Colonic mucosa (tissue), 4 donors: ENCODE measurements at regions not wholly inside any gene's neighbourhood (a gene's known extent, or its start where the extent isn't known, plus 50 kb on each side); places are given as distances from the start of the nearest gene placed in this dataset.

Experiments
- DNase-seq: peaks from one replicate; pipeline ENCODE4 v3.0.0-alpha.2; 2020
- H3K27ac ChIP-seq: fragments of 200-600 bp; one replicate; pipeline ENCODE4 v1.8.0; 2021
- H3K27me3 ChIP-seq: fragments of 200-600 bp; one replicate; pipeline ENCODE4 v1.8.0; 2021
- H3K36me3 ChIP-seq: fragments of 200-600 bp; one replicate; pipeline ENCODE4 v1.8.0; 2021
- H3K4me1 ChIP-seq: fragments of 200-600 bp; one replicate; pipeline ENCODE4 v1.8.0; 2021; ENCODE audit warnings: mild to moderate bottlenecking
- H3K4me3 ChIP-seq: fragments of 200-600 bp; one replicate; pipeline ENCODE4 v1.8.0; 2021
- H3K9ac ChIP-seq, 2 donors: one replicate each; pipeline ENCODE4 v1.7.0; 2013; ENCODE audit warnings: control low read depth in 2 of 2, low read depth in 2 of 2, low read length in 2 of 2
- H3K9me3 ChIP-seq: fragments of 200-600 bp; one replicate; pipeline ENCODE4 v1.8.0; 2021
- intact Hi-C: fragments of 100-400 bp; cut with DNase I; formaldehyde crosslinking; loops from one replicate; pipeline ENCODE4 v1.14.1; 2022
- TF ChIP-seq, protein P1 (sequence below): fragments of 200-600 bp; IDR thresholded peaks from one replicate; pipeline ENCODE4 v1.8.0; 2022; ENCODE audit warnings: antibody characterized with exemption, mild to moderate bottlenecking
- donor health status: healthy.
- donor health status: DM: no; HTN: no; CAD: no.
- donor health status: DM: no; HTN: no; CAD: no.

DNA sequence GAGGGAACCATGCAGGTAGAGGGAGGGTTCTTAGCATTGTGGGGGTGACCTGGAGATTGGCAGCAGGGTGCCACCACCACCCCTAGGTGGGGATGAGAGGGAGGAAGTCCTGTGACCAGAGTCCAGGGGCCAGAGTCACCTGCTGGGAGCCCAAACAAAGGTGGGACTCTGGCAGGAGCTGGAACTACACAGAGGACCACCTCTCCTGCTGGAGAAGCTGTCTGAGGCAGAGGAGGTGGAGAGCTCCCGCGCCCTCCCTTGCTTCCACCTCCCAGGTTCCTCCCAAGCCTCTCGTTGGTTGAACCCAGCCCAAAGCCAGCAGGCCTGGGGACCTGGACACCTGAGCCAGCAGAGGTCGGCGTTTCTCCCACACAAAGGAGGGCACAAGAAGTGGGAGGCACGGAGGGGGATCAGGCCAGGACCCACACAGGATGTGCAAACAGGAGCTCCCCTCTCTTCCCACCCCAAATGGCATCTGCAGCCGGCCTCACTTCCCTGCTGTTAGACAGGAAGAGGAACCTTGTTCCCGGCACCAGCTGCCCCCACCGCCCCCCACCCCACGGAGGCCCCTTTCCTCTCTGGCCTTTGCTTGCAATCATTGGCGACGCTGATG lies 154.6 kb downstream of the SEC14L1 start:
- Histone ChIP-seq H3K36me3 (no peaks in the 10 kb centered on the region), H3K9me3 (no peaks in the 10 kb centered on the region), H3K27me3 (no peaks in the 10 kb centered on the region), H3K9ac (no peak overlapping the region), H3K4me1 (no peaks in the 10 kb centered on the region), H3K4me3 (no peak overlapping the region), H3K27ac (no peak overlapping the region)
- DNase-seq: no peak
- TF ChIP-seq, protein P1, sequence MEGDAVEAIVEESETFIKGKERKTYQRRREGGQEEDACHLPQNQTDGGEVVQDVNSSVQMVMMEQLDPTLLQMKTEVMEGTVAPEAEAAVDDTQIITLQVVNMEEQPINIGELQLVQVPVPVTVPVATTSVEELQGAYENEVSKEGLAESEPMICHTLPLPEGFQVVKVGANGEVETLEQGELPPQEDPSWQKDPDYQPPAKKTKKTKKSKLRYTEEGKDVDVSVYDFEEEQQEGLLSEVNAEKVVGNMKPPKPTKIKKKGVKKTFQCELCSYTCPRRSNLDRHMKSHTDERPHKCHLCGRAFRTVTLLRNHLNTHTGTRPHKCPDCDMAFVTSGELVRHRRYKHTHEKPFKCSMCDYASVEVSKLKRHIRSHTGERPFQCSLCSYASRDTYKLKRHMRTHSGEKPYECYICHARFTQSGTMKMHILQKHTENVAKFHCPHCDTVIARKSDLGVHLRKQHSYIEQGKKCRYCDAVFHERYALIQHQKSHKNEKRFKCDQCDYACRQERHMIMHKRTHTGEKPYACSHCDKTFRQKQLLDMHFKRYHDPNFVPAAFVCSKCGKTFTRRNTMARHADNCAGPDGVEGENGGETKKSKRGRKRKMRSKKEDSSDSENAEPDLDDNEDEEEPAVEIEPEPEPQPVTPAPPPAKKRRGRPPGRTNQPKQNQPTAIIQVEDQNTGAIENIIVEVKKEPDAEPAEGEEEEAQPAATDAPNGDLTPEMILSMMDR: no peak
- intact Hi-C loops: no loop called here

DNA sequence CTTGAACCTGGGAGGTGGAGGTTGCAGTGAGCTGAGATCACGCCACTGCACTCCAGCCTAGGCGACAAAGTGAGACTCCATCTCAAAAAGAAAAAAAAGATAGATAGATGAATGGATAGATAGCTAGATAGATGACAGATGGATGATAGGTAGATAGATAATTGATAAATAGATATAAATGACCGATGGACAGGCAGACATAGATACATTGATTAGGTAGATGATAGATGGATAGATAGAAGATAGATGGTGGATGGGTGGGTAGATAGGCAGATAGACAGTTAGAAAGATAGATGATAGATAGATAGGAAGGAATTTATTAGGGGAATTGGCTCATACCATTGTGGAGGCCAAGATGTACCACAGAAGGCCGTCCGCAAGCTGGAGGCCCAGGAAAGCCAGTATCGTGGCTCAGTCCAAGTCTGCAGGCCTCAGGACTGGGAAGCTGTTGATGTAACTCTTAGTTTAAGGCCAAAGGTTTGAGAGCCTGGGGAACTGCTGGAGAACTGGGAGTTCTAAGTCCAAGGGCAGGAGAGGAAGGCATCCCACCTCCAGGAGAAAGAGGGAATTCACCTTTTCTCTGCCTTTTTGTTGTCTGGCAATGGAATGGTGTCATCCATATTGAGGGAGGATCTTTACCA lies 156.1 kb downstream of the SEC14L1 start:
- DNase-seq: no peak
- H3K4me1 ChIP-seq: no peaks in the 10 kb centered on the region
- intact Hi-C loops: no loop called here

DNA sequence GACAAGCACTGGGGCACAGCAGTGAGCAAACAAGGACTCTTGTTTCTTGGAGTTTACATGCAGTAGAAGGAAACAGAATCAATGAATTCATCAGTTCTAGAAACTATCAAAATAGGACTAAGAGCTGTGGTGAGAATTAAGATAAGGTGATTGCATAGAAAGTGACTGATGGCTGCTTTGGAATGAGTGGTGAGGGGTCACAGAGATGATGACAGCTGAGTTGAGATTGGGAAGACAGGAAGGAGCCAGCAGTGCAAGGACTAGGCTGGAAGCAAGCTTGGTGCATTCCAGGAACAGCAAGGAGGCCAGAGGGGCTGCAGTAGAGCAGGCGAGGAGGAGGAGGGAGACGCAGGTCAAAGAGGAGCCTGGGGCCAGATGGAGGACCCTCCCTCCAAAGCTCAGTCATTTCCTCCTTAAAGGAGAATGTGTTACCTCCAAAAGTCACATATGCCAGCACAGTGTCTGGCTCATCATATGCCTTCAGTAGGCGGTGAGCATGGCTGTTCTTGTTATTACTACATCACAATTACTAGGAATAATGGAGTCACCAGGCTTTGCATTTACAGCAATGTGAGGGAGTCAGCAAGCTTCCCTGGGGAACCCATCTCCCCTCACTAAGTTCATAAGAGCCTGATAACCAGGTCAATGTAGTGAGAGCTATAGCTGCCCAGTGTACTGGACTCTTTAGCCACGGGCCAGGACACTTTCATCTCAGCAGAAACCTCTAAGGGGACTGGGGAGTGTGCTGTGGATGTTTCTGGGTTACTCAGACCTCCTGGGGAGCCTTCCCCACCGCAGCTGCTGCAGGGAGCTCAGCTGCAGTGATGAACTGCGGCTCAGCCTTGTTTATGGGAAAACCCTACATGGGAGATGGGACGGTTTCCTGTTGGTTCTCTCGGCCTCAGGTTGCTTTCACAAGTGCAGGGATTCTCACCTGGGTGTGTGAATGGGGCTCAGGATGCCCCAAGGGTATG lies 157.2 kb downstream of the SEC14L1 start:
- H3K4me3 ChIP-seq: no peak overlapping the region
- intact Hi-C loops: no loop called here
- no peak overlapping the region for H3K27ac ChIP-seq
- no peaks in the 10 kb centered on the region for H3K4me1 ChIP-seq
- H3K9me3 ChIP-seq: no peaks in the 10 kb centered on the region
- TF ChIP-seq, protein P1: no peak
- DNase-seq: no peak
- H3K27me3 ChIP-seq: no peaks in the 10 kb centered on the region
- no peaks in the 10 kb centered on the region for H3K36me3 ChIP-seq
- H3K9ac ChIP-seq: no peak overlapping the region

More for the DNA sequence above, 156.1 kb downstream of the SEC14L1 start:
- Histone ChIP-seq H3K4me3 (no peak overlapping the region), H3K27ac (no peak overlapping the region), H3K9ac (no peak overlapping the region), H3K36me3 (no peaks in the 10 kb centered on the region), H3K9me3 (no peaks in the 10 kb centered on the region), H3K27me3 (no peaks in the 10 kb centered on the region)
- TF ChIP-seq, protein P1: no peak

DNA sequence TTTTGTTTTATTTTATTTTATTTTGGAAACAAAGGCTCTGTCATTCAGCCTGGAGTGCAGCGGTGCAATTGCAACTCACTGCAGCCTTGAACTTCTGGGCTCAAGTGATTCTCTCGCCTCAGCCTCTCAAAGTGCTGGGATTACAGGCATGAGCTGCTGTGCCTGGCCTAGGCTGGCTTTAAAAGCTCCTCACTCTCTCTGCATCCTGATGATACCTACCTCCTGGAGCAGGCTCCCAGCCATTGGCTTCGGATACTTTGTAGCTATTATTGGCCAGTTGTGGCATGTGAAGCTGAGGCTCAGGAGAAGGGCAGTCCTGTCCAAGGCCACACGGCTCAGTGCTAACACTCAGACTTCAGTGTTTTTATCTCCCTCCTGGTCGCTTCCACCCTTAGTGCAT lies 158.0 kb downstream of the SEC14L1 start:
- no peak overlapping the region for H3K4me3 ChIP-seq
- no peaks in the 10 kb centered on the region for H3K9me3 ChIP-seq

More for the DNA sequence above, 158.0 kb downstream of the SEC14L1 start:
- TF ChIP-seq, protein P1: no peak
- H3K9ac ChIP-seq: no peak overlapping the region
- no peak overlapping the region for H3K27ac ChIP-seq
- H3K4me1 ChIP-seq: no peaks in the 10 kb centered on the region
- intact Hi-C loops: no loop called here
- H3K36me3 ChIP-seq: no peaks in the 10 kb centered on the region
- no peak for DNase-seq
- H3K27me3 ChIP-seq: no peaks in the 10 kb centered on the region
